Dedifferentiated amniotic fluid mesenchymal stem cell (primary cell): ENCODE measurements at regions not wholly inside any gene's neighbourhood (a gene's known extent, or its start where the extent isn't known, plus 50 kb on each side); places are given as distances from the start of the nearest gene placed in this dataset.
"Not testable (repeated sequence)": the region's sequence is repeated elsewhere in the genome, so short reads cannot be mapped to it uniquely, and the experiment has no call there.

Source experiments
- DNase-seq: peaks from one replicate; pipeline ENCODE4 v3.0.0-alpha.2; 2016; ENCODE audit errors: extremely low spot score

DNA sequence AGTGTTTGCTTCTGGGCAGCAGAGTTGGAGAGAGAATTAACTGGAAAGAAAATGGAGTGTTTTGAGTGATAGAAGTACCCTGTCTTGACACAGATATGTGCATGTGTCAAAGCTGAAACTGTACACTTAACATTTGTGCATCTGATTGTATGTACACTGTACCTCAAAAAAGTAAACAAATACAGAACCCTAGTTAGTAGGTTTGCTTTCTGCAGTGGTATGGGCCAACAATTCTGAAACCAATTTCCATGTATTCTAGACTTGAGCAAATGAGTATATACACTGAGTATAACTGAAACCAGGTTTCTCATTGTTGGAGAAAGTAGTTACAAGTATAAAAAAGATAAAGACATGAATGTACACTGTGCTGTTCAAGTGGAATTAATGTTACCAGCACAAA lies 52.4 kb downstream of the ELAPOR2 start:
- no peak for DNase-seq

DNA sequence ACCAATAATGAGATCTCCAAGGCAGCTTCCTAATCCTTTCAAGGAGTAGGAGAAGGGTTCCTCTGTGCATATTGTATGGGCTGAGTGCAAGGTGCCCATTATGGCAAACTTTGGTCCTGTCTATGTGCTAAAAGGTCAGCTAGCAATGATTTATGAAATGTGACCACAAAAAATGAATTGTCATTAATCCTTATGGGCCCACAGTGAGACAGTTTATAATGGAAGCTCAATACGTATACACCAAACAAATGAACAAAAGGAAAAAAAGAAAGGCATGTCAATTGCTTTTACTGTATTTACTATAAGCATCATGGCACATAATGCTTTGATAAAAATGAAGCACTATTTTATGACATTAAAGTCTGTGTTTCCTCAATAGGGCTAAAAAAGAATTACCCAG lies 54.5 kb downstream of the ELAPOR2 start:
- no peak for DNase-seq

DNA sequence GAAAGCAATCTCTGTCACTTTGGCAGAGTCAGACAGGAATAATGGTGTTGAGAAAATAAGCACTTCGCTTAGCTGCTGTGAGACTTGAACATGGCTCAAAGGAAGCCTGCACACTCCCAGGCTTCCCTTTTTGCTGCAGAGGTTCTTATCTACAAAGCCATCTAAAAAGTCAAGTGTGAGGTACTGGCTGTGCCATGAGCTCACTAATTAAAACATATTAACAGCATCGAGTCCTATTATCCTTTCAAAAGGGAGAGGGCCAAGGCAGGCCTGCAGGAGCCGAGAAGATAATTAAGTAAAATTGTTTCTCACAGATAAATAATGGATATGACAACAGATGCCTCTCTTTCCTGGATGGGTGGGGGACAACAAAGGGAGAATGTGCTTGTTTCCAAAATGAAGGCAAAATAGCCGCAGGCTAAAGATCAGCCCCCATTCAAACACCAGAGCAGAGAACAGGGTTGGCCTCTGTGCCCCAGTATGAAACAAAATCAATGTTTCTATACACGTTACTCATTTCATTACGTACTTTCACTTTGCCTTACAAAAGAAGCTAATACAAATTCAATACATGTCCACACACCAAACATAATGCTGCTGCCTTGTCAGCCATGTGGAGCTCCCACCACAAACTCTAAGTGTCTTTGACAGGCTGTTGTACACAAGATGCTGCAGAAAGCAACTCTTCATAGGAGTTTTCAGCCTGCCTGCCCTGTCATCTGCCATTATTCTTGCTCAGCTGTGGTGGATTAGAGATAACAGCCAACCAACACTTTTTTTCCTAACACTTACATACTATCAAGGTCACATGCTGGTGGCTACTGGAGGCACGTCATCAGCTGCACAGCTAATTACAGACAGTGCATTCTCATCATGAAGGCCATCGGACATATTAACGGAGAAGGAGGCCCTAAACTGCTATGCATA lies 55.3 kb downstream of the ELAPOR2 start:
- no peak for DNase-seq

DNA sequence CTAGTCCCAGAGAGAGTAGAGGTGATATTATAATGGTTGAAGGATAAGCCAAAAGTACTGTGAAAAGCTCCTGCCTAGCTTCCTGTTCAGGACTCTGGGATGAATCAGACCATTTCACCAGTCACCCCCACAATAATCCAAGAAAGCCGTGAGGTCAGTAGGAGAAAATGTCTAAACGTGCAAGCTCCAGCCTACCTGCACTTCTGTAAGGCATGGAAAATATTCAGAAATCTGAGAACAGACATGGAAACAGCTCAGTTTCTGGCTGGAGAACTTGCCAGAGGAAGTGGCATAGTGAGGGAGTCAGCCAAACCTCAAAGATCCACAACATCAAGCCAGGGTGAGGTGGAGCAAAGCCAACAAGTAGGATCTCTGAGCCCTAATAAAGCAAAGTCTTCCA lies 58.2 kb downstream of the ELAPOR2 start:
- no peak for DNase-seq

DNA sequence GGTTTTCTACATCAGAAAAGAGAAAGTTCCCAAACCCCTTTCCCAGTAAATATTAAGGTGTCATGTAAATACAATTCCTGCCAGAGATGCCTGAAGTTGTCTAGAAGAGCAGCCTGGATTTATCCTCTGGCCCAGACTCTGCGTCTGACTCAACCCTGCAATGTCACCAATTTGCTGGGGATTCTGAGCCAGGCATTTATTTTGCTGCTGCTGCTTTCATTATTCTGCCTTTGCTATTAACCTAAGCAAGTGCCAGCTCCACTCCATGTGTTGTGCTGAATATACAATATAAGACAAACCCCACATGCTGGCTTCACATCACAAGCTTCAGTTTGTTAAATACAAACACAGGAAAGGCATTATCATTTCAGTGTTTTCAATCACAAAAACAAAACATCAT lies 59.1 kb downstream of the ELAPOR2 start:
- DNase-seq, result peak; percentile 9

DNA sequence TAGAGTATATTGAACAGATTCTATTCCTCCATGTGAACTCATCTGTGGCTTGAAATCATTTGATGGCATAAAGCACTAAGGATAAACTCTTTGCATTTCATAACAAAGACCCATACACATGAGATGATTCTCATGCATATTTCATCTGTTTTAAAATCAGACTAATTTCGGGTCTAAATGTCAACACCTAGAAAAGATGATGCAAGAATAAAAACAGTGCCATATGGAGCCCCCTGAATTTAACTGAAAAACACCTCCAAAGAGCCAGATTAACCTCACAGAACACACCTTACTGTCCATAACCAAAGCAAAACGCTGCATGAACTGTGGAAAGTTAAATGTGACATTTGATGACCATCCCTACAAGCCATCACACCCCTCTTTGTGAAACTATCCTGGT lies 59.7 kb downstream of the ELAPOR2 start:
- no peak for DNase-seq

DNA sequence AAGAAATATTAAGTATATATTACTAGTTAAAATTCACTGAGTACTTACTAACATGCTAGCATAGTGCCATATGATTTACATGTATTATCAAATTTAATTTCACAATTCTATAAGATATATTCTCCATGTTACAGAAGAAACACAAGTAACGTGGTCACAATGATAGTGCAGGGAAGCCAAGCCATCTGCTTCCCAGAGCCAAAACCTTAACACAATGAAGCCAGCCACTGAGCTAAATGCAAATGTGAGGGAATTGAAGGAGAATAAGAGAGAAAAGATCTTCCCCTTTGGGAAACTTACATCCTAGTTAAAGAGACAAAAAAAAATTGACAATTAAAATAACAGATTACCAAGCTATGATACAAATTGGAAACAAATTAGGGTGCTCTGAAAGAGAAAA lies 63.6 kb downstream of the ELAPOR2 start:
- DNase-seq, result no peak

DNA sequence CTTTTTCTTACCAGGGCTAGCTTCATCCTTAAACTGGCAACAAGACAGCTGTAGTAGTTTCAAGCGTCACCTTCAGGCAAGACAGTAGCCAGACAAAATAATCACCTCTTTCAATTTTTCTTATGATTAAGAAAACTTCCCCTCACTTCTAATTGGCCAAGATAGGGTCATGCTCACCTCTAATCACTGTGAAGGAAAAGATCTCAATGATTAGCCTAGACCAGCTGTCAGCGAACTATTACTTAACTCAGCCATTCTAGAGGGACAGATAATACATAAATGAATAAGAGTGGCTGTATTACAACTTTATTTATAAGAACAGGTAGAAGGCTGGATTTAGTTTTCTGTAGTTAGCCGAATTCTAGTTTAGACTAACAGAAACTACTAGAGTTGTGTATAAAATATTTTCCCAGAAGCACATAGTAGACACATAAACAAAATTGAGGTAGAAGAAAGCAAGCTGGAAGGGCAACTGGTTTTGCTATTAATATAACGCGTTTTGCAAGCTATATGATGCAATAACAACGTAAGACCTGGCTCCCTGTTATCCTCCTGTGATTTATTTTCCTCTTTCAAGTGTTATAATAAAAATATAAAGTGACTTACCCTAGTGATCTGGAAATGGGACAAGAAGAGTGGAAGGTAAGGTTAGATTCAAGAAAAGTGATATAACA lies 64.3 kb downstream of the ELAPOR2 start:
- no peak for DNase-seq

DNA sequence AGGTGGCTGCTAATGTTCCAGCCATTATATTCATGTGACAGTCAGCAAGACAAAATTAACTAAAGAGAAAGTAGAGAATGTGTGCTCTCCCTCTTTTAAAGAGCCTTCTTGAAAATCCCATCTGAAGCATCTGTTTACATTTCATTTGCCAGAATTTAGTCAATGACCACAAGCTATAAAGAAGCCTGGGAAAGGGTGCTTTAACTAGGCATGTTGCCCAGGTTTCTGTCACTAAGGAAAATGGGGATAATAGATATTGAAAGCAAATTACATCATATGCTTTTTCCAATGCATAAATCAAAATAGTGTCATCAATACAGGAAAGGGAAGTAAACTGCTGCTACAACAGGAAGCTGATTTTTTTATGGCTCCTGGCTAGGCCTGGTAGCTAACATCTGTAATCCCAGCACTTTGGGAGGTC lies 67.7 kb downstream of the ELAPOR2 start:
- DNase-seq, result no peak

DNA sequence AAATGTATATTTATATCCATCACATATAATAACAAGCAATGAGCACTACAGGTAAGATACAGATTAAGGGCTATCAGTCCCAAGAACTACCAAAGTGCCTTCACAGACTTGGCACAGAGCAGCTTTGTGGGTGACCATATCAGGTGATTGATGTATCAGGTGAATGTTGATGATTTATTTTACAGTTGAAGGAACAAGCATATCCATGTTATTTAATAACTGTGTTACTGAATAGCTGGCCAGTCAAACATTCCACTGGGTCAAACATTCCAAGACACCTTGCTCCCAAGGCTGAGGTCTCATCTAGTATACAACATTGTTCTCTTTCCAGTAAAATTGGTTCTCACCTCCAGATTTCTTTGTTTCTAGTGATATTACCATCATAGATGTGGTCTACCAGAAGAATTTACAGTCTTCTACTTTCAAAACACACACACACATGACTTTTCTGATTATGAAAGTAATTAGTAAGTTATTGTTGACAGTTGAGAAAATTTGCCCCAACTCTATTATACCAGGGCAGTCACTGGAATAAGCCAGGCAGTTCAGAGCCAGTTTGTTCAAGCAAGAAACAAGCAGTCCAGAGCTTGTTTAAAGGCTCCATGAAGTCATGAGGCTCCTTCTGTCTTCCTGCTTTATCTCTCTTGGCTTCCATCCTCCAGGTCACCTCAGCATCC lies 68.2 kb downstream of the ELAPOR2 start:
- no peak for DNase-seq

DNA sequence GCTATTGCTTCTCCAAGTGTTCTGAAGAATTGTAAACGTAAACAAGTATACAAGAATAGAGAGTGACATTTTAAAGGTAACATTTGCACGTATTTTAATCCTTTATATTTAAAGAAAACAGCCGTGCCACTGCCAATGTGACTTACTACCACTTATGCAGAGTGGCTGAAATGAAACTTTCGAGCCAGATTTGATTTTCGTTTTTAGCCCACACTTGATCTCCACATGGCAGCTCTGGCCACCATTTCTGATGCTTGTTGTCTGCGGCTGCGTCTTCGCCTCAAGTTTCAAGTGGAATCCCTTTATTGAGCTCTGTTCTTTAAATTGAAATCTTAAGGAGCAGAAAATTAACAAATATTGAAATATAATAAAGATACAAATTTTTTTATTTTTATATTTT lies 70.0 kb downstream of the ELAPOR2 start:
- DNase-seq, result no peak

DNA sequence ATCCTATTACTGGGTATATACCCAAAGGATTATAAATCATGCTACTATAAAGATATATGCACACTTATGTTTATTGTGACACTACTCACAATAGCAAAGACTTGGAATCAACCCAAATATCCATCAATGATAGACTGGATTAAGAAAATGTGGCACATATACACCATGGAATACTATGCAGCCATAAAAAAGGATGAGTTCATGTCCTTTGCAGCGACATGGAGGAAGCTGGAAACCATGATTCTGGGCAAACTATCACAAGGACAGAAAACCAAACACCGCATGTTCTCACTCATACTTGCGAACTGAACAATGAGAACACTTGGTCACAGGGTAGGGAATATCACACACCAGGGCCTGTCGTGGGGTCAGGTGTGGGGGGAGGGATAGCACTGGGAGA lies 71.6 kb downstream of the ELAPOR2 start:
- DNase-seq, result not testable (repeated sequence)

DNA sequence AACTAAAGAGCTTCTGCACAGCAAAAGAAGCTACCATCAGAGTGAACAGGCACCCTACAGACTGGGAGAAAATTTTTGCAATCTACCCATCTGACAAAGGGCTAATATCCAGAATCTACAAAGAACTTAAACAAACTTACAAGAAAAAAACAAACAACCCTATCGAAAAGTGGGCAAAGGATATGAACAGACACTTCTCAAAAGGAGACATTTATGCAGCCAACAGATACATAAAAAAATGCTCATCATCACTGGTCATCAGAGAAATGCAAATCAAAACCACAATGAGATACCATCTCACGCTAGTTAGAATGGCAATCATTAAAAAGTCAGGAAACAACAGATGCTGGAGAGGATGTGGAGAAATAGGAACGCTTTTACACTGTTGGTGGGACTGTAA lies 72.1 kb downstream of the ELAPOR2 start:
- not testable (repeated sequence) for DNase-seq

DNA sequence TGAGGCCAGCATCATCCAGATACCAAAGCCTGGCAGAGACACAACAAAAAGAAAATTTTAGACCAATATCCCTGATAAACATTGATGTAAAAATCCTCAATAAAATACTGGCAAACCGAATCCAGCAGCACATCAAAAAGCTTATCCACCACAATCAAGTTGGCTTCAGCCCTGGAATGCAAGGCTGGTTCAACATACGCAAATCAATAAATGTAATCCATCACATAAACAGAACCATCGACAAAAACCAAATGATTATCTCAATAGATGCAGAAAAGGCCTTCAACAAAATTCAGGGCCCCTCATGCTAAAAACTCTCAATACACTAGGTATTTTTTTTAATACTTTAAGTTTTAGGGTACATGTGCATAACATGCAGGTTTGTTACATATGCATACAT lies 74.1 kb downstream of the ELAPOR2 start:
- not testable (repeated sequence) for DNase-seq

DNA sequence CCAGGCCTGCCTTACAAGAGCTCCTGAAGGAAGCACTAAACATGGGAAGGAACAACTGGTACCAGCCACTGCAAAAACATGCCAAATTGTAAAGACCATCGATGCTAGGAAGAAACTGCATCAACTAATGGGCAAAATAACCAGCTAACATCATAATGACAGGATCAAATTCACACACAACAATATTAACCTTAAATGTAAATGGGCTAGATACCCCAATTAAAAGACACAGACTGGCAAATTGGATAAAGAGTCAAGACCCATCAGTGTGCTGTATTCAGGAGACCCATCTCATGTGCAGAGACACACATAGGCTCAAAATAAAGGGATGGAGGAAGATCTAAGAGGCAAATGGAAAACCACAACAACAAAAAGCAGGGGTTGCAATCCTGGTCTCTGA lies 75.8 kb downstream of the ELAPOR2 start:
- not testable (repeated sequence) for DNase-seq

DNA sequence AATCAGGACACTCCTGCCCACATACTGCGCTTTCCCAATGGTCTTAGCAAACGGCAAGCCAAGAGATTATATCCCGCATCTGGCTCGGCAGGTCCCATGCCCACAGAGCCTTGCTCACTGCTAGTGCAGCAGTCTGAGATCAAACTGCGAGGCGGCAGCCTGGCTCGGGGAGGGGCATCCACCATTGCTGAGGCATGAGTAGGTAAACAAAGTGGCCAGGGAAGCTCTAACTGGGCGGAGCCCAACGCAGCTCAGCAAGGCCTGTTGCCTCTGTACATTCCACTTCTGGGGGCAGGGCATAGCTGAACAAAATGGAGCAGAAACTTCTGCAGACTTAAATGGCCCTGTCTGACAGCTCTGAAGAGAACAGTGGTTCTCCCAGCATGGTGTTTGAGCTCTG lies 77.5 kb downstream of the ELAPOR2 start:
- not testable (repeated sequence) for DNase-seq

DNA sequence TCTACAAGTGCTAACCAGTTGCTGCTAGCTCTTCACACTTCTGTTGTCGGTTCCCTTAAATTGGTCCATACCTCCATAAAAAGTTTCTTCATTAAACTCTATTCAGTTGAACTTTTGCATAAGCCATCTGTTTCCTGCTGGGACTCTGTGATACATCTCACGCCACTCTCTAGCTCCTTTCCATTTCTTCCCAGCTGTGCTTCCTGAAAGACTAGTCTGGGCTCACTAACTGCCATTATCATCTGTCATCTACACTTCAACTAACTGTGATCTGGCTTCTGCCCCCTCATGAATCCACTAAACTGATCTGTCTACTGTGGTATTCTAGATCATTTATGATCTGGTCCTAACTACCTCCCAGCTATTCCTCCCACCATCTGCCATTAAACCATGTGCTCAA lies 78.3 kb downstream of the ELAPOR2 start:
- no peak for DNase-seq

DNA sequence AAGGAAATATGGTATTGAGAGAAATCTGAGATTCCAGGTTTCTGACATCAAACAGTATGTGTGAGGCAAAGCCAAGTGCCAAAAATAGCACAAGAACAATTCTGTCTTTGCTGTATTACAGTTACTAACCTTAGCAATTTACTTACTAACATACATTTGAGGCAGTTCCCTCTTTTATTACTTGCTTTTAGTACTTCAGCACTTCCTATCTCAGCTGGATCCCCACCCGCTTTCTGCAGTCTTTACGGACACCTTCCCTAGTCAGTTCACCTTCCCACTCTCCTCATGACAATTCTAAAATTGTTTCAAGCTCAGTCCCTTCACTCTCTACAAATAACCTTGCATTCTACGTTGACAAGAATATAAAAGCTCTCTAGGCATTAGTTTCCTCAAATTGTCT lies 79.2 kb downstream of the ELAPOR2 start:
- no peak for DNase-seq

DNA sequence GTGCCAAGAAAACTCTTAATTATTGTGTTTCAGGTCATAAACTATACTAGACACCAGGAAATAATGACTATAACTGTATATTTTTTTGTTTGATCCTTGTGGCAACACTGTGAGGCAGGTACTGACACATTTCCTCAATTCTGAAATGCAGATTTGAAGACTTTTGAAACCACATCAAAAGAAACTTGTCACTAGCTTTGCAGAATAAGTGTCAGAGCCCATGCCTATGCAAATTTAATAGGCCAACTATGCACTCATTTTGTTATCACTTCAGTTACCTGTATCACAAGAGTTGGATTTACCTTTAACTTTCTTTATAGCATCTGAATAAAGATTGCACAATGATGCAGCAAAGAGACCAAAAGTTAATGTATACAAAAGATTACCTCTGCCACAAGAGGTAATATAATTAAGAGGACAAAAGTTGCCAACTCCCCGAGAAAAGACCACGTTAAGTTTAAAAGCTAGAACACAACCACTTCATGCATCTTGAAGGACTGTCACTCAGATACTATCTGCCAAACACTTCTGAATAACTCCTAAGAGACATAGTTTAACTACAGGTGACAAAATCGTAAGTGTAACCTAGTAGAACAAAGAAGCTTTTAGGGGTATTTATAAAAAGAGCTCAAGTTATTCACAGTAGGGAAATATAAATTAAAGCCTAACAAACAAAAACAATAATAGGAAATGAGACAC lies 80.5 kb downstream of the ELAPOR2 start:
- no peak for DNase-seq

DNA sequence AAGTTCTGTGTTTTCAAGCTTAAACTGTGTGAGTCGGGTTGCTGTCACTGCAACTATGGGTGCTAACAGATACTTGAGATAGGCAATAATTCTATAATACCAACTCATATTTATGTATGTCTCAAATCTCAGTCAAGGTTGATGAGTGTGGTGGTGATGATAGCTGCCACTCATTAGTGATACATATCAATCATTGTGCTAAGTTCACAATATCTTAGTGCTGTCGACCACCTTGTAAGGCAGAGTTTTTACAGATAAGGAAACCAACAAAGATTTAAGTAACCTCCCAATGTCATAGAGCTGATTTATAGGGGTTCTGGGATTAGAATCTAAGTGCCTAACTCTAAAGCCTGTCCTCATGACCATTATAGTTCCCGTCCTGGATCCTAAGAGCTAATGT lies 82.5 kb downstream of the ELAPOR2 start:
- no peak for DNase-seq

DNA sequence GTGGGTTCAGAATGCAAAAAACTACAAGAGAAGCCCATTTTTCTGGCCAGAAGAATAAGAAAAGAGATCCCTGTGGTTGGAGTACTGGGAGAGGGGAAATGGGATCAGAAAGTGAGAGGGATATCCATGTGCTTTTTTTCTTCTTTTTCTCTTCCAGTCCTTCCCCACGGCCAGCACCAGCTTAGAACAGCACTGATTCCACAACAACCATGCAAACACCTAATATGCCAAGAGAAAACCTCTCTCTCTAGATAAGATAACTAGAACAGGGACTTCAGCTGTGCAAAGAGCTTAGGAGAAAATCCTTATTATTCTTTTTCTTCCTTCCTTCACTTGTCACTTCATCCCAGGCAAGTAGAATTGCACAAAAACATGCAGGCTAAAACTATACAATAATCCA lies 83.5 kb downstream of the ELAPOR2 start:
- DNase-seq, result no peak

DNA sequence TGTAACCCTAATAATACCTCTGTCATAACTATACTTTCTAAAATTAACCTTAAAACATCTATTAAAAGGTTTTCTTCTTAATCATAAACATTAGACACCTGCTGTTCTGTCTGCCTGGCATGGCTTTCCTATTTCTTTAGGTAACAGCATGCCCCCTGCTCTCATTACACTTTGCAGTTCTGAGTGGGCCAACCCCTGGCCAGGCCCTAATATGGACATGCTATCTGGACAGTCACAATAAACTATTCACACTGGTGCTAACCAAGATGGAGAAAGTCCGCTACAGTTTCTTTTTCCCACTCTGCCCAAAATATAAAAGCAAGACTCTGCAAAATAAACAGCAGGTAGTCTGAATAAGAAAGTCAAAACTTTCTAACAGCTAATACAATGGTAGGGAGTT lies 84.0 kb downstream of the ELAPOR2 start:
- no peak for DNase-seq
